Small intestine (tissue), 7 donors: ENCODE measurements at regions not wholly inside any gene's neighbourhood (a gene's known extent, or its start where the extent isn't known, plus 50 kb on each side); places are given as distances from the start of the nearest gene placed in this dataset.

ENCODE experiments used
- DNase-seq, 2 donors: peaks; one replicate each; pipeline versions ENCODE4 v3.0.0 to v3.0.0-alpha.2; 2013
- FAIRE-seq: peaks from 2 replicates; lab custom pipeline; 2012; peaks lifted over from hg19 to GRCh38; lab: Jason Lieb, UNC
- H3K27ac ChIP-seq, 3 donors: one replicate each; pipeline ENCODE4 v1.5.1; 2013; ENCODE audit warnings: low read length in 2 of 3, mild to moderate bottlenecking in 2 of 3, control low read depth in 1 of 3, inconsistent platforms in 1 of 3, low read depth in 1 of 3, moderate library complexity in 1 of 3
- H3K27me3 ChIP-seq, 3 donors: one replicate each; pipeline ENCODE4 v1.6.1; 2013; ENCODE audit warnings: low read length in 3 of 3, inconsistent platforms in 1 of 3; ENCODE audit not compliant: control insufficient read depth in 3 of 3, insufficient read depth in 3 of 3
- H3K36me3 ChIP-seq, 3 donors: one replicate each; pipeline ENCODE4 v1.6.1; 2013; ENCODE audit warnings: low read length in 3 of 3, inconsistent platforms in 1 of 3, low read depth in 1 of 3, mild to moderate bottlenecking in 1 of 3, moderate library complexity in 1 of 3; ENCODE audit not compliant: control insufficient read depth in 3 of 3, insufficient read depth in 2 of 3
- H3K4me1 ChIP-seq, 3 donors: one replicate each; pipeline ENCODE4 v1.6.1; 2013; ENCODE audit warnings: low read length in 2 of 3, inconsistent platforms in 1 of 3, low read depth in 1 of 3, mild to moderate bottlenecking in 1 of 3, moderate library complexity in 1 of 3; ENCODE audit not compliant: control insufficient read depth in 3 of 3, insufficient read depth in 2 of 3
- H3K4me3 ChIP-seq, 3 donors: one replicate each; pipeline ENCODE4 v1.5.1; 2013; ENCODE audit warnings: low read length in 3 of 3, control low read depth in 1 of 3, inconsistent platforms in 1 of 3, low read depth in 1 of 3, mild to moderate bottlenecking in 1 of 3, moderate library complexity in 1 of 3
- H3K9me3 ChIP-seq, 2 donors: one replicate each; pipeline ENCODE4 v1.6.1; 2013; ENCODE audit warnings: low read depth in 1 of 2, low read length in 1 of 2; ENCODE audit not compliant: control insufficient read depth in 2 of 2, insufficient read depth in 1 of 2
- WGBS, 3 donors: extraction: QIAGEN DNeasy Blood & Tissue Kit; methylation state at CpG; one replicate each; pipeline ENCODE4 v1.1.7; 2013; 5-methylcytosine and 5-hydroxymethylcytosine counted together
- donor health status: healthy with polysubstance abuse.
- donor health status: control.
- donor health status: control.
- donor health status: Bipolar disorder and iron deficiency.
- donor health status: healthy.

- Histone ChIP-seq H3K4me3 (no peak overlapping the region), H3K27ac (no peak overlapping the region), H3K9me3 (no peaks in the 10 kb centered on the region), H3K4me1 (no peaks in the 10 kb centered on the region), H3K36me3 (no peaks in the 10 kb centered on the region), H3K27me3 (no peaks in the 10 kb centered on the region)
- FAIRE-seq (no peak), DNase-seq (no peak)
- 76 to 91% (median 88%) methylated on average over 3 of the region's 3 CpGs for WGBS, 3 donors
These were observed 84.2 kb upstream of the IGLL5 start for GRCh38 chr22:22803285-22803853.

- Histone ChIP-seq H3K27me3 (no peaks in the 10 kb centered on the region), H3K27ac (no peak overlapping the region), H3K9me3 (no peaks in the 10 kb centered on the region), H3K4me1 (no peaks in the 10 kb centered on the region), H3K4me3 (no peak overlapping the region), H3K36me3 (no peaks in the 10 kb centered on the region)
- no peak for FAIRE-seq
- peak; percentile 36 to 77 for DNase-seq
- 61 to 78% (median 67%) methylated on average over 5 of the region's 5 CpGs for WGBS, 3 donors
These were observed 77.6 kb upstream of the IGLL5 start for GRCh38 chr22:22810018-22810427.

GRCh38 chr22:22810471-22810870, 77.1 kb upstream of the IGLL5 start:
- no peak for FAIRE-seq
- Histone ChIP-seq H3K27ac (no peak overlapping the region), H3K27me3 (no peaks in the 10 kb centered on the region), H3K36me3 (no peaks in the 10 kb centered on the region), H3K4me3 (no peak overlapping the region), H3K4me1 (no peaks in the 10 kb centered on the region), H3K9me3 (no peaks in the 10 kb centered on the region)
- no peak for DNase-seq
- 45 to 56% (median 47%) methylated on average over 8 of the region's 8 CpGs for WGBS, 3 donors

GRCh38 chr22:22811016-22812009, 76.3 kb upstream of the IGLL5 start:
- Histone ChIP-seq H3K4me3 (no peak overlapping the region), H3K27ac (no peak overlapping the region), H3K4me1 (no peaks in the 10 kb centered on the region), H3K9me3 (no peaks in the 10 kb centered on the region), H3K27me3 (no peaks in the 10 kb centered on the region), H3K36me3 (no peaks in the 10 kb centered on the region)
- 82 to 83% (median 83%) methylated on average over 8 of the region's 8 CpGs for WGBS, 3 donors
- no peak for FAIRE-seq
- DNase-seq: no peak

GRCh38 chr22:22812031-22812905, 75.3 kb upstream of the IGLL5 start:
- no peak overlapping the region for H3K4me3 ChIP-seq
- no peak for FAIRE-seq

GRCh38 chr22:22813126-22814075, 74.2 kb upstream of the IGLL5 start:
- H3K27me3 ChIP-seq: no peaks in the 10 kb centered on the region
- DNase-seq (no peak), FAIRE-seq (no peak)
- H3K36me3 ChIP-seq: no peaks in the 10 kb centered on the region
- H3K4me3 ChIP-seq: no peak overlapping the region
- no peaks in the 10 kb centered on the region for H3K9me3 ChIP-seq
- 65 to 80% (median 71%) methylated on average over 3 of the region's 3 CpGs for WGBS, 3 donors
- H3K27ac ChIP-seq: no peak overlapping the region
- no peaks in the 10 kb centered on the region for H3K4me1 ChIP-seq

More at GRCh38 chr22:22812031-22812905, 75.3 kb upstream of the IGLL5 start:
- Histone ChIP-seq H3K9me3 (no peaks in the 10 kb centered on the region), H3K27ac (no peak overlapping the region), H3K36me3 (no peaks in the 10 kb centered on the region), H3K4me1 (no peaks in the 10 kb centered on the region), H3K27me3 (no peaks in the 10 kb centered on the region)
- no peak for DNase-seq
- 83 to 86% (median 83%) methylated on average over 10 of the region's 10 CpGs for WGBS, 3 donors

GRCh38 chr22:22814666-22815396, 72.8 kb upstream of the IGLL5 start:
- Histone ChIP-seq H3K27me3 (no peaks in the 10 kb centered on the region), H3K36me3 (no peaks in the 10 kb centered on the region), H3K27ac (no peak overlapping the region), H3K4me1 (no peaks in the 10 kb centered on the region), H3K4me3 (no peak overlapping the region), H3K9me3 (no peaks in the 10 kb centered on the region)
- FAIRE-seq: no peak
- DNase-seq: no peak
- WGBS, 3 donors: 91 to 94% (median 93%) methylated on average over 14 of the region's 14 CpGs
